ENCODE measurements at regions not wholly inside any gene's neighbourhood (a gene's known extent, or its start where the extent isn't known, plus 50 kb on each side); places are given as distances from the start of the nearest gene placed in this dataset.

DNA sequence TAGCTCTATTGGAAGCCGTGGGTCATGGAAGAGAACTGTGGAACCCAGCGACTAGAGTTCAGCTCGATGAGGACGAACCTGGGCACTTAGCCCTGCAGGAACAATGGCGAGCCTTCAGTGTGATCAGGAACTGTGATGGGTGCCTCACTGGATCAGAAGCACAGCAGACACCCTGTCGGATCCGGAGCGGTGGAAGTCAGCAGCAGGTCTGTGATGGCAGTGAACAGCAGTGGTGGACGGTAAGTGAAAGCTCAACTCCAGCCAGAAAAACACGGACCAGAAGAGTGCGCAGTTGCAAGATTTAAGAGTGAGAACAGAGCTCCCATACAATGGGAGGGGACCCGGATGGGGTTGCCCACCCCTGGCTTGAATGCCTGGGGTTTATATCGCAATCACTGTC lies 282.2 kb downstream of the NSUN3 start:
- no peak for TF ChIP-seq POLR2A (IDR thresholded peaks at IDR 0.05)
- TF ChIP-seq, protein P1, sequence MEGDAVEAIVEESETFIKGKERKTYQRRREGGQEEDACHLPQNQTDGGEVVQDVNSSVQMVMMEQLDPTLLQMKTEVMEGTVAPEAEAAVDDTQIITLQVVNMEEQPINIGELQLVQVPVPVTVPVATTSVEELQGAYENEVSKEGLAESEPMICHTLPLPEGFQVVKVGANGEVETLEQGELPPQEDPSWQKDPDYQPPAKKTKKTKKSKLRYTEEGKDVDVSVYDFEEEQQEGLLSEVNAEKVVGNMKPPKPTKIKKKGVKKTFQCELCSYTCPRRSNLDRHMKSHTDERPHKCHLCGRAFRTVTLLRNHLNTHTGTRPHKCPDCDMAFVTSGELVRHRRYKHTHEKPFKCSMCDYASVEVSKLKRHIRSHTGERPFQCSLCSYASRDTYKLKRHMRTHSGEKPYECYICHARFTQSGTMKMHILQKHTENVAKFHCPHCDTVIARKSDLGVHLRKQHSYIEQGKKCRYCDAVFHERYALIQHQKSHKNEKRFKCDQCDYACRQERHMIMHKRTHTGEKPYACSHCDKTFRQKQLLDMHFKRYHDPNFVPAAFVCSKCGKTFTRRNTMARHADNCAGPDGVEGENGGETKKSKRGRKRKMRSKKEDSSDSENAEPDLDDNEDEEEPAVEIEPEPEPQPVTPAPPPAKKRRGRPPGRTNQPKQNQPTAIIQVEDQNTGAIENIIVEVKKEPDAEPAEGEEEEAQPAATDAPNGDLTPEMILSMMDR (IDR thresholded peaks at IDR 0.05), result no peak

All from body of pancreas (tissue), 4 donors.